ENCODE measurements at regions not wholly inside any gene's neighbourhood (a gene's known extent, or its start where the extent isn't known, plus 50 kb on each side); places are given as distances from the start of the nearest gene placed in this dataset.

DNA sequence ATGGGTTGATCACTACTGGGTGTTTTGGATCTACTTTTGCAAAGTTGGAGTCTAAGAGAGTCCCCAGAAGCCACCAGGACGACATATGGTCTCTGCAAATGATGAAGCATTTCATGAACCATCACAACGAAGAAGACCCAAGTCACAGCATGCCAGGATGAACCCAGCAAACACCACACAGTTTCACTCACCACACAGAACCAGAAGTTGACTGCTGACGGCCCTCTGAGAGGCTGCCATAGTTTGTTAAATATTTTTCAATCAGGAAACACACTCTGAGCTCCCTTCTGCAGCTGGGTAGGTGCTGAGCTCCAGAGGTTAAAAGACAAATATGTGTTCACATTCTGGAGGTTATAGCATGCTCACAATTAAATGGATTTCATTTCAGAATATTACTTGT lies 271.4 kb downstream of the DCDC2C start:
- TF ChIP-seq ZNF772 (CRISPR knock-in tag; IDR thresholded peaks at IDR 0.05) (no peak), AKAP8 (CRISPR knock-in tag; IDR thresholded peaks at IDR 0.05) (no peak)
- TF ChIP-seq, protein P1, sequence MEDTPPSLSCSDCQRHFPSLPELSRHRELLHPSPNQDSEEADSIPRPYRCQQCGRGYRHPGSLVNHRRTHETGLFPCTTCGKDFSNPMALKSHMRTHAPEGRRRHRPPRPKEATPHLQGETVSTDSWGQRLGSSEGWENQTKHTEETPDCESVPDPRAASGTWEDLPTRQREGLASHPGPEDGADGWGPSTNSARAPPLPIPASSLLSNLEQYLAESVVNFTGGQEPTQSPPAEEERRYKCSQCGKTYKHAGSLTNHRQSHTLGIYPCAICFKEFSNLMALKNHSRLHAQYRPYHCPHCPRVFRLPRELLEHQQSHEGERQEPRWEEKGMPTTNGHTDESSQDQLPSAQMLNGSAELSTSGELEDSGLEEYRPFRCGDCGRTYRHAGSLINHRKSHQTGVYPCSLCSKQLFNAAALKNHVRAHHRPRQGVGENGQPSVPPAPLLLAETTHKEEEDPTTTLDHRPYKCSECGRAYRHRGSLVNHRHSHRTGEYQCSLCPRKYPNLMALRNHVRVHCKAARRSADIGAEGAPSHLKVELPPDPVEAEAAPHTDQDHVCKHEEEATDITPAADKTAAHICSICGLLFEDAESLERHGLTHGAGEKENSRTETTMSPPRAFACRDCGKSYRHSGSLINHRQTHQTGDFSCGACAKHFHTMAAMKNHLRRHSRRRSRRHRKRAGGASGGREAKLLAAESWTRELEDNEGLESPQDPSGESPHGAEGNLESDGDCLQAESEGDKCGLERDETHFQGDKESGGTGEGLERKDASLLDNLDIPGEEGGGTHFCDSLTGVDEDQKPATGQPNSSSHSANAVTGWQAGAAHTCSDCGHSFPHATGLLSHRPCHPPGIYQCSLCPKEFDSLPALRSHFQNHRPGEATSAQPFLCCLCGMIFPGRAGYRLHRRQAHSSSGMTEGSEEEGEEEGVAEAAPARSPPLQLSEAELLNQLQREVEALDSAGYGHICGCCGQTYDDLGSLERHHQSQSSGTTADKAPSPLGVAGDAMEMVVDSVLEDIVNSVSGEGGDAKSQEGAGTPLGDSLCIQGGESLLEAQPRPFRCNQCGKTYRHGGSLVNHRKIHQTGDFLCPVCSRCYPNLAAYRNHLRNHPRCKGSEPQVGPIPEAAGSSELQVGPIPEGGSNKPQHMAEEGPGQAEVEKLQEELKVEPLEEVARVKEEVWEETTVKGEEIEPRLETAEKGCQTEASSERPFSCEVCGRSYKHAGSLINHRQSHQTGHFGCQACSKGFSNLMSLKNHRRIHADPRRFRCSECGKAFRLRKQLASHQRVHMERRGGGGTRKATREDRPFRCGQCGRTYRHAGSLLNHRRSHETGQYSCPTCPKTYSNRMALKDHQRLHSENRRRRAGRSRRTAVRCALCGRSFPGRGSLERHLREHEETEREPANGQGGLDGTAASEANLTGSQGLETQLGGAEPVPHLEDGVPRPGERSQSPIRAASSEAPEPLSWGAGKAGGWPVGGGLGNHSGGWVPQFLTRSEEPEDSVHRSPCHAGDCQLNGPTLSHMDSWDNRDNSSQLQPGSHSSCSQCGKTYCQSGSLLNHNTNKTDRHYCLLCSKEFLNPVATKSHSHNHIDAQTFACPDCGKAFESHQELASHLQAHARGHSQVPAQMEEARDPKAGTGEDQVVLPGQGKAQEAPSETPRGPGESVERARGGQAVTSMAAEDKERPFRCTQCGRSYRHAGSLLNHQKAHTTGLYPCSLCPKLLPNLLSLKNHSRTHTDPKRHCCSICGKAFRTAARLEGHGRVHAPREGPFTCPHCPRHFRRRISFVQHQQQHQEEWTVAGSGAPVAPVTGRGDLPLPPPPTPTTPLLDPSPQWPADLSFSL (CRISPR knock-in tag; IDR thresholded peaks at IDR 0.05) = no peak
